Panc1 (cell line): ENCODE measurements at regions not wholly inside any gene's neighbourhood (a gene's known extent, or its start where the extent isn't known, plus 50 kb on each side); places are given as distances from the start of the nearest gene placed in this dataset.

Experiments used
- ATAC-seq: fragments of 200-7000 bp; cut with Tn5 transposase; 2 replicates; pipeline ENCODE4 v1.9.1; 2020; ENCODE audit warnings: mild to moderate bottlenecking, moderate library complexity
- BruUV-seq: library from RNA; stranded (reverse); fragments of 400-500 nt; replicated peaks from 2 replicates; lab custom pipeline; 2021; lab: Mats Ljungman, UMichigan
- CTCF ChIA-PET: fragments of 300-600 bp; sonication (Branson Sonifier 250); formaldehyde crosslinking; loops from one replicate; lab custom pipeline; 2022; ENCODE audit warnings: antibody characterized with exemption; lab: Charles Lee
- POLR2A ChIA-PET: fragments of 300-600 bp; sonication (Branson Sonifier 250); formaldehyde crosslinking; loops from one replicate; lab custom pipeline; 2022; ENCODE audit warnings: antibody characterized with exemption; lab: Charles Lee
- DNase-seq: peaks from one replicate; pipeline ENCODE4 v3.0.0-alpha.2; 2010; ENCODE audit warnings: low read depth, low spot score
- H3K27ac ChIP-seq: 2 replicates; pipeline ENCODE4 v1.5.1; 2011; ENCODE audit warnings: mild to moderate bottlenecking, low read length, inconsistent platforms
- H3K27me3 ChIP-seq: fragments of 200-500 bp; sonication (Bioruptor generic); 2 replicates; pipeline ENCODE4 v1.6.0; 2014; ENCODE audit warnings: low read length, inconsistent platforms; ENCODE audit not compliant: control insufficient read depth, insufficient read depth
- H3K36me3 ChIP-seq: fragments of 200-500 bp; sonication (Bioruptor generic); 2 replicates; pipeline ENCODE4 v1.5.1; 2014; ENCODE audit warnings: inconsistent platforms, mild to moderate bottlenecking, low read length, moderate library complexity; ENCODE audit not compliant: control insufficient read depth, insufficient read depth
- H3K4me1 ChIP-seq: 2 replicates; pipeline ENCODE4 v1.5.1; 2011; ENCODE audit warnings: inconsistent platforms, mild to moderate bottlenecking, low read length, moderate library complexity; ENCODE audit not compliant: control insufficient read depth, insufficient read depth
- H3K4me3 ChIP-seq, 2 experiments: 2 replicates each; pipeline ENCODE4 v1.5.1; 2011 to 2012; ENCODE audit warnings: low read depth in 2 of 2, low read length in 2 of 2, mild to moderate bottlenecking in 2 of 2, inconsistent platforms in 1 of 2, moderate library complexity in 1 of 2
- H3K9me3 ChIP-seq: fragments of 200-500 bp; sonication (Bioruptor generic); 2 replicates; pipeline ENCODE4 v1.5.1; 2014; ENCODE audit warnings: low read depth, mild to moderate bottlenecking, inconsistent platforms, low read length, moderate library complexity; ENCODE audit not compliant: control insufficient read depth, insufficient read depth
- CTCF ChIP-seq: fragments of 450-650 bp; IDR thresholded peaks from 2 replicates; pipeline ENCODE4 v1.5.1; 2017; ENCODE audit warnings: mild to moderate bottlenecking
- POLR2AphosphoS5 ChIP-seq: IDR thresholded peaks from 2 replicates; pipeline ENCODE4 v1.6.1; 2012; ENCODE audit warnings: mild to moderate bottlenecking, low read depth, low read length, moderate library complexity
- REST ChIP-seq, 2 experiments: IDR thresholded peaks; 2 replicates each; pipeline ENCODE4 v1.6.1; 2011 to 2012; ENCODE audit warnings: low read depth in 2 of 2, control low read depth in 1 of 2, low read length in 1 of 2, mild to moderate bottlenecking in 1 of 2, moderate library complexity in 1 of 2; ENCODE audit not compliant: insufficient read depth in 1 of 2
- SIN3A ChIP-seq: IDR thresholded peaks from 2 replicates; pipeline ENCODE4 v1.6.1; 2012; ENCODE audit warnings: low read depth, mild to moderate bottlenecking, low read length, moderate library complexity, borderline replicate concordance; ENCODE audit not compliant: insufficient read depth
- TCF7L2 ChIP-seq: IDR thresholded peaks from 2 replicates; pipeline ENCODE4 v1.6.1; 2011; ENCODE audit warnings: mild to moderate bottlenecking, low read depth, low read length, inconsistent platforms
- in situ Hi-C: cut with HindIII; loops from 2 replicates; pipeline ENCODE4 v1.10.0; 2016; ENCODE audit warnings: low sequenced_read_pairs, low pct_unique_long_range_greater_than_20kb
- intact Hi-C: fragments of 100-400 bp; cut with micrococcal nuclease; formaldehyde crosslinking; loops from one replicate; pipeline ENCODE4 v1.10.0; 2022; ENCODE audit not compliant: unreplicated experiment

GRCh38 chr10:30793093-30793492 lies 163.5 kb upstream of the LYZL2 start:
- H3K27ac ChIP-seq: no peak overlapping the region
- H3K4me1 ChIP-seq: no peaks in the 10 kb centered on the region
- ChIA-PET CTCF (interaction anchor here (1.1 kb wide), 1 partner anchor 9 kb away, joined by 3 read pairs; no protein-coding TSS in a partner anchor), POLR2A (no interaction called here)
- no peaks in the 10 kb centered on the region for H3K27me3 ChIP-seq
- no peaks in the 10 kb centered on the region for H3K9me3 ChIP-seq
- intact Hi-C loops (no loop called here), in situ Hi-C loops (no loop called here)
- DNase-seq (no peak), ATAC-seq (no peak)
- TF ChIP-seq REST (IDR thresholded peaks at IDR 0.05; ENCODE audit: insufficient read depth in 1 of 2, low read depth in 2 of 2, low read length in 1 of 2) (no peak), POLR2AphosphoS5 (no peak), TCF7L2 (no peak), SIN3A (no peak), CTCF (no peak)
- H3K36me3 ChIP-seq: no peaks in the 10 kb centered on the region
- no peak overlapping the region for H3K4me3 ChIP-seq
- BruUV-seq: no TSS peak

GRCh38 chr10:30792025-30792424 lies 162.5 kb upstream of the LYZL2 start:
- CTCF ChIA-PET: no interaction called here

More at GRCh38 chr10:30792025-30792424, 162.5 kb upstream of the LYZL2 start:
- Histone ChIP-seq H3K27ac (no peak overlapping the region), H3K4me3 (no peak overlapping the region), H3K9me3 (no peaks in the 10 kb centered on the region), H3K4me1 (no peaks in the 10 kb centered on the region), H3K36me3 (no peaks in the 10 kb centered on the region), H3K27me3 (no peaks in the 10 kb centered on the region)
- POLR2A ChIA-PET: no interaction called here
- no peak for DNase-seq
- ATAC-seq: no peak
- no peak for TF ChIP-seq POLR2AphosphoS5
- TF ChIP-seq REST (IDR thresholded peaks at IDR 0.05; ENCODE audit: insufficient read depth in 1 of 2, low read depth in 2 of 2, low read length in 1 of 2): no peak
- no peak for TF ChIP-seq CTCF
- no peak for TF ChIP-seq SIN3A
- no peak for TF ChIP-seq TCF7L2
- in situ Hi-C loops (no loop called here), intact Hi-C loops (no loop called here)
- BruUV-seq: no TSS peak
